Activated CD4-positive, alpha-beta memory T cell treated with anti-CD3 and anti-CD28 coated beads for 36 hours (primary cell): ENCODE measurements at regions not wholly inside any gene's neighbourhood (a gene's known extent, or its start where the extent isn't known, plus 50 kb on each side); places are given as distances from the start of the nearest gene placed in this dataset.

ENCODE experiments used
- CTCF ChIA-PET: fragments of 350-600 bp; sonication (Branson Sonifier 250); formaldehyde crosslinking; loops from one replicate; lab custom pipeline; 2021; ENCODE audit warnings: antibody characterized with exemption, inconsistent platforms; lab: Charles Lee
- POLR2A ChIA-PET: fragments of 350-600 bp; sonication (Branson Sonifier 250); formaldehyde crosslinking; loops from one replicate; lab custom pipeline; 2021; ENCODE audit warnings: antibody characterized with exemption; lab: Charles Lee
- DNase-seq: peaks from one replicate; pipeline ENCODE4 v3.0.0-alpha.2; 2020
- H3K27ac Mint-ChIP-seq: one replicate; pipeline ENCODE4 v1.8.0; 2021; ENCODE audit warnings: mixed read lengths
- H3K27me3 Mint-ChIP-seq: one replicate; pipeline ENCODE4 v1.8.0; 2021; ENCODE audit warnings: mixed read lengths
- H3K36me3 Mint-ChIP-seq: one replicate; pipeline ENCODE4 v1.8.0; 2021; ENCODE audit warnings: mixed read lengths
- H3K4me1 Mint-ChIP-seq: one replicate; pipeline ENCODE4 v1.8.0; 2021; ENCODE audit warnings: low read depth, mixed read lengths
- H3K4me3 Mint-ChIP-seq: one replicate; pipeline ENCODE4 v1.8.0; 2021; ENCODE audit warnings: mild to moderate bottlenecking, mixed read lengths
- H3K9me3 Mint-ChIP-seq: one replicate; pipeline ENCODE4 v1.8.0; 2021; ENCODE audit warnings: mixed read lengths
- intact Hi-C: fragments of 100-400 bp; cut with micrococcal nuclease; formaldehyde crosslinking; loops from one replicate; pipeline ENCODE4 v1.15.1; 2023

- no peaks in the 10 kb centered on the region for H3K4me1 Mint-ChIP-seq
- intact Hi-C loops, result no loop called here
These were observed 458.7 kb upstream of the EEF2KMT start for GRCh38 chr16:5556158-5556810.

GRCh38 chr16:5551909-5552308, 454.3 kb upstream of the EEF2KMT start:
- Mint-ChIP-seq H3K27me3 (no peaks in the 10 kb centered on the region), H3K27ac (no peak overlapping the region), H3K4me1 (no peaks in the 10 kb centered on the region), H3K36me3 (no peaks in the 10 kb centered on the region), H3K4me3 (no peak overlapping the region), H3K9me3 (peaks cover 4% of the 10 kb centered on the region)
- CTCF ChIA-PET, result interaction anchor here (0.5 kb wide), 1 partner anchor 9 kb away, joined by 3 read pairs; no protein-coding TSS in a partner anchor
- POLR2A ChIA-PET, result no interaction called here
- intact Hi-C loops, result no loop called here
- no peak for DNase-seq

More at GRCh38 chr16:5556158-5556810, 458.7 kb upstream of the EEF2KMT start:
- DNase-seq, result no peak
- CTCF ChIA-PET, result no interaction called here
- H3K27me3 Mint-ChIP-seq, result no peaks in the 10 kb centered on the region
- POLR2A ChIA-PET, result no interaction called here
- peaks cover 19% of the 10 kb centered on the region for H3K9me3 Mint-ChIP-seq
- H3K4me3 Mint-ChIP-seq, result no peak overlapping the region
- no peaks in the 10 kb centered on the region for H3K36me3 Mint-ChIP-seq
- H3K27ac Mint-ChIP-seq, result no peak overlapping the region

- Mint-ChIP-seq H3K9me3 (peaks cover 6% of the 10 kb centered on the region), H3K4me1 (no peaks in the 10 kb centered on the region), H3K27me3 (no peaks in the 10 kb centered on the region), H3K27ac (no peak overlapping the region), H3K36me3 (no peaks in the 10 kb centered on the region), H3K4me3 (no peak overlapping the region)
- DNase-seq, result no peak
- intact Hi-C loops, result no loop called here
- ChIA-PET CTCF (no interaction called here), POLR2A (no interaction called here)
These were observed 452.2 kb upstream of the EEF2KMT start for GRCh38 chr16:5549802-5550201.

GRCh38 chr16:5541356-5541755, 443.8 kb upstream of the EEF2KMT start:
- Mint-ChIP-seq H3K36me3 (no peaks in the 10 kb centered on the region), H3K27ac (no peak overlapping the region), H3K27me3 (peaks cover 1% of the 10 kb centered on the region), H3K9me3 (no peaks in the 10 kb centered on the region), H3K4me1 (no peaks in the 10 kb centered on the region), H3K4me3 (no peak overlapping the region)
- no peak for DNase-seq
- intact Hi-C loops, result no loop called here
- ChIA-PET POLR2A (no interaction called here), CTCF (no interaction called here)

- no peaks in the 10 kb centered on the region for H3K4me1 Mint-ChIP-seq
- POLR2A ChIA-PET, result no interaction called here
- no peaks in the 10 kb centered on the region for H3K36me3 Mint-ChIP-seq
- H3K27me3 Mint-ChIP-seq, result peaks cover 4% of the 10 kb centered on the region
- CTCF ChIA-PET, result no interaction called here
- H3K27ac Mint-ChIP-seq, result no peak overlapping the region
- H3K9me3 Mint-ChIP-seq, result no peaks in the 10 kb centered on the region
- intact Hi-C loops, result no loop called here
- no peak for DNase-seq
- H3K4me3 Mint-ChIP-seq, result no peak overlapping the region
These were observed 439.8 kb upstream of the EEF2KMT start for GRCh38 chr16:5537347-5537746.

- H3K4me3 Mint-ChIP-seq, result no peak overlapping the region
- ChIA-PET POLR2A (no interaction called here), CTCF (no interaction called here)
- H3K36me3 Mint-ChIP-seq, result no peaks in the 10 kb centered on the region
- H3K9me3 Mint-ChIP-seq, result peaks cover 6% of the 10 kb centered on the region
- H3K27me3 Mint-ChIP-seq, result peaks cover 4% of the 10 kb centered on the region
- intact Hi-C loops, result no loop called here
- DNase-seq, result no peak
- H3K4me1 Mint-ChIP-seq, result no peaks in the 10 kb centered on the region
- no peak overlapping the region for H3K27ac Mint-ChIP-seq
These were observed 435.8 kb upstream of the EEF2KMT start for GRCh38 chr16:5533321-5533888.

GRCh38 chr16:5527817-5528216, 430.2 kb upstream of the EEF2KMT start:
- H3K36me3 Mint-ChIP-seq, result no peaks in the 10 kb centered on the region
- no peaks in the 10 kb centered on the region for H3K27me3 Mint-ChIP-seq
- intact Hi-C loops, result loop anchor here (10.0 kb wide), 1 partner anchor 57 kb away; no protein-coding TSS in a partner anchor
- no peaks in the 10 kb centered on the region for H3K4me1 Mint-ChIP-seq
- ChIA-PET CTCF (no interaction called here), POLR2A (no interaction called here)
- H3K9me3 Mint-ChIP-seq, result peaks cover 6% of the 10 kb centered on the region
- H3K4me3 Mint-ChIP-seq, result no peak overlapping the region
- no peak overlapping the region for H3K27ac Mint-ChIP-seq
- DNase-seq, result no peak

- POLR2A ChIA-PET, result no interaction called here
- Mint-ChIP-seq H3K27me3 (no peaks in the 10 kb centered on the region), H3K4me3 (no peak overlapping the region), H3K4me1 (no peaks in the 10 kb centered on the region), H3K36me3 (no peaks in the 10 kb centered on the region), H3K9me3 (peaks cover 6% of the 10 kb centered on the region), H3K27ac (no peak overlapping the region)
- no peak for DNase-seq
- CTCF ChIA-PET, result no interaction called here
- intact Hi-C loops, result loop anchor here (10.0 kb wide), 1 partner anchor 58 kb away; no protein-coding TSS in a partner anchor
These were observed 429.2 kb upstream of the EEF2KMT start for GRCh38 chr16:5526826-5527225.

GRCh38 chr16:5523829-5524228, 426.2 kb upstream of the EEF2KMT start:
- H3K27ac Mint-ChIP-seq, result no peak overlapping the region
- H3K4me1 Mint-ChIP-seq, result no peaks in the 10 kb centered on the region
- ChIA-PET POLR2A (no interaction called here), CTCF (no interaction called here)
- intact Hi-C loops, result loop anchor here (10.0 kb wide), 1 partner anchor 61 kb away; no protein-coding TSS in a partner anchor
- peaks cover under 1% of the 10 kb centered on the region for H3K9me3 Mint-ChIP-seq
- H3K4me3 Mint-ChIP-seq, result no peak overlapping the region
- no peaks in the 10 kb centered on the region for H3K36me3 Mint-ChIP-seq
- H3K27me3 Mint-ChIP-seq, result no peaks in the 10 kb centered on the region
- no peak for DNase-seq

GRCh38 chr16:5516115-5516514, 418.5 kb upstream of the EEF2KMT start:
- Mint-ChIP-seq H3K4me1 (no peaks in the 10 kb centered on the region), H3K4me3 (no peak overlapping the region), H3K36me3 (no peaks in the 10 kb centered on the region), H3K27ac (no peak overlapping the region), H3K9me3 (peaks cover 10% of the 10 kb centered on the region), H3K27me3 (no peaks in the 10 kb centered on the region)
- POLR2A ChIA-PET, result no interaction called here
- intact Hi-C loops, result no loop called here
- CTCF ChIA-PET, result no interaction called here
- DNase-seq, result no peak

- Mint-ChIP-seq H3K4me3 (no peak overlapping the region), H3K36me3 (no peaks in the 10 kb centered on the region), H3K9me3 (peaks cover 10% of the 10 kb centered on the region), H3K27ac (no peak overlapping the region), H3K27me3 (no peaks in the 10 kb centered on the region), H3K4me1 (no peaks in the 10 kb centered on the region)
- intact Hi-C loops, result no loop called here
- ChIA-PET CTCF (interaction anchor here (1.5 kb wide), 1 partner anchor 272 kb away, joined by 5 read pairs; no protein-coding TSS in a partner anchor), POLR2A (no interaction called here)
- no peak for DNase-seq
These were observed 414.4 kb upstream of the EEF2KMT start for GRCh38 chr16:5512014-5512413.

GRCh38 chr16:5510819-5511370, 413.3 kb upstream of the EEF2KMT start:
- Mint-ChIP-seq H3K4me3 (no peak overlapping the region), H3K9me3 (peaks cover 5% of the 10 kb centered on the region), H3K27ac (no peak overlapping the region), H3K27me3 (peaks cover 2% of the 10 kb centered on the region), H3K4me1 (no peaks in the 10 kb centered on the region), H3K36me3 (no peaks in the 10 kb centered on the region)
- POLR2A ChIA-PET, result no interaction called here
- intact Hi-C loops, result no loop called here
- DNase-seq, result no peak
- CTCF ChIA-PET, result interaction anchor here (1.5 kb wide), 1 partner anchor 271 kb away, joined by 5 read pairs; no protein-coding TSS in a partner anchor
